Kidney (tissue), 13 donors: ENCODE measurements at regions not wholly inside any gene's neighbourhood (a gene's known extent, or its start where the extent isn't known, plus 50 kb on each side); places are given as distances from the start of the nearest gene placed in this dataset.

Experiments used
- DNase-seq, 5 donors: peaks; one replicate each; pipeline ENCODE4 v3.0.0-alpha.2; 2013 to 2020
- FAIRE-seq: peaks from 2 replicates; lab custom pipeline; 2012; peaks lifted over from hg19 to GRCh38; lab: Jason Lieb, UNC
- H3K27ac ChIP-seq, 2 donors: one replicate each; pipeline ENCODE4 v1.7.0; 2013; ENCODE audit warnings: low read depth in 2 of 2, low read length in 2 of 2, inconsistent platforms in 1 of 2
- H3K27me3 ChIP-seq: one replicate; pipeline ENCODE4 v1.7.1; 2013; ENCODE audit warnings: low read length, inconsistent platforms; ENCODE audit not compliant: control insufficient read depth, insufficient read depth
- H3K36me3 ChIP-seq, 3 donors: one replicate each; pipeline versions ENCODE4 v1.7.0 to v1.7.1; 2013; ENCODE audit warnings: low read length in 3 of 3, control low read depth in 1 of 3, inconsistent platforms in 1 of 3; ENCODE audit not compliant: insufficient read depth in 3 of 3, control insufficient read depth in 2 of 3
- H3K4me1 ChIP-seq, 3 donors: one replicate each; pipeline versions ENCODE4 v1.7.0 to v1.7.1; 2013; ENCODE audit warnings: low read length in 3 of 3, inconsistent platforms in 1 of 3, low read depth in 1 of 3; ENCODE audit not compliant: control insufficient read depth in 2 of 3, insufficient read depth in 2 of 3
- H3K4me3 ChIP-seq, 3 donors: one replicate each; pipeline versions ENCODE4 v1.7.0 to v1.8.1; 2013; ENCODE audit warnings: low read length in 3 of 3, control low read depth in 1 of 3, inconsistent platforms in 1 of 3
- H3K9ac ChIP-seq, 3 donors: one replicate each; pipeline versions ENCODE4 v1.7.0 to v1.7.1; 2013; ENCODE audit warnings: low read length in 3 of 3, control low read depth in 1 of 3, inconsistent platforms in 1 of 3
- H3K9me3 ChIP-seq, 3 donors: one replicate each; pipeline versions ENCODE4 v1.7.0 to v1.7.1; 2013; ENCODE audit warnings: low read length in 3 of 3, control low read depth in 1 of 3, inconsistent platforms in 1 of 3; ENCODE audit not compliant: control insufficient read depth in 2 of 3, insufficient read depth in 1 of 3
- intact Hi-C: fragments of 100-400 bp; cut with DNase I; formaldehyde crosslinking; loops from one replicate; pipeline ENCODE4 v1.11.1; 2022
- TF ChIP-seq, protein P1 (sequence below): IDR thresholded peaks from 3 replicates; pipeline ENCODE4 v1.5.1; 2012; ENCODE audit warnings: mild to moderate bottlenecking, moderate library complexity, borderline replicate concordance; ENCODE audit not compliant: insufficient read depth; ENCODE audit errors: extremely low read depth
- donor health status: control.
- donor health status: control.
- donor health status: control.
- donor health status: control.
- donor health status: control.
- donor health status: DM: yes; HTN: yes; CAD: no.
- donor health status: Normal renal cell carcinoma (clear cell type).

DNA sequence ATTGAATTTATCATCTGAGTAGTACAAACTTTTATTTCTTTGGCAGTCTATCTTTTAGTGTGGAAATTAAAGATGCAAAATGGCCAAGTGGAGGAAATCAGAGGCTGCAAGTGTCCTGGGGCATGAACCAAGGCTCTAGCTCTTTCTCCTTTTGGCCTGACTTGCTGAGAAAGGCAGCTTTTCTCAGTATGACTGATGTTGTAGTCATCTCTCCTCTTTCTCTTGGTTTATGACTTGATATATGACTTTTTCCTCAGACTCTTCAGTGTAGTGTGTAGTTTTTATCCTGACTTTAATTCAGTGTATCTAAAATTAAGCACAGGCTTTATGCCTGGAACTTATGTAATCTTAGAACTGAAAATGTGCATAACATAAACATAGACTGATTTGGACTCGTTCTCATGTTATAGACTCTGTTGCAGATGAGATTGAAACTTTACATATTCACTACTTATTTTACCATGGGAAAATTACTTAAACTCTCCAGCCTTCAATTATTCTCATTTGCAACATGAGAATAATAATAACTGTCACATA, 65.7 kb downstream of the SLITRK5 start:
- Histone ChIP-seq H3K27me3 (no peaks in the 10 kb centered on the region), H3K9me3 (no peaks in the 10 kb centered on the region), H3K9ac (no peak overlapping the region), H3K27ac (no peak overlapping the region), H3K4me1 (no peaks in the 10 kb centered on the region), H3K4me3 (no peak overlapping the region), H3K36me3 (no peaks in the 10 kb centered on the region)
- intact Hi-C loops, result no loop called here
- DNase-seq, result no peak
- FAIRE-seq, result no peak
- TF ChIP-seq, protein P1, sequence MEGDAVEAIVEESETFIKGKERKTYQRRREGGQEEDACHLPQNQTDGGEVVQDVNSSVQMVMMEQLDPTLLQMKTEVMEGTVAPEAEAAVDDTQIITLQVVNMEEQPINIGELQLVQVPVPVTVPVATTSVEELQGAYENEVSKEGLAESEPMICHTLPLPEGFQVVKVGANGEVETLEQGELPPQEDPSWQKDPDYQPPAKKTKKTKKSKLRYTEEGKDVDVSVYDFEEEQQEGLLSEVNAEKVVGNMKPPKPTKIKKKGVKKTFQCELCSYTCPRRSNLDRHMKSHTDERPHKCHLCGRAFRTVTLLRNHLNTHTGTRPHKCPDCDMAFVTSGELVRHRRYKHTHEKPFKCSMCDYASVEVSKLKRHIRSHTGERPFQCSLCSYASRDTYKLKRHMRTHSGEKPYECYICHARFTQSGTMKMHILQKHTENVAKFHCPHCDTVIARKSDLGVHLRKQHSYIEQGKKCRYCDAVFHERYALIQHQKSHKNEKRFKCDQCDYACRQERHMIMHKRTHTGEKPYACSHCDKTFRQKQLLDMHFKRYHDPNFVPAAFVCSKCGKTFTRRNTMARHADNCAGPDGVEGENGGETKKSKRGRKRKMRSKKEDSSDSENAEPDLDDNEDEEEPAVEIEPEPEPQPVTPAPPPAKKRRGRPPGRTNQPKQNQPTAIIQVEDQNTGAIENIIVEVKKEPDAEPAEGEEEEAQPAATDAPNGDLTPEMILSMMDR, result no peak

DNA sequence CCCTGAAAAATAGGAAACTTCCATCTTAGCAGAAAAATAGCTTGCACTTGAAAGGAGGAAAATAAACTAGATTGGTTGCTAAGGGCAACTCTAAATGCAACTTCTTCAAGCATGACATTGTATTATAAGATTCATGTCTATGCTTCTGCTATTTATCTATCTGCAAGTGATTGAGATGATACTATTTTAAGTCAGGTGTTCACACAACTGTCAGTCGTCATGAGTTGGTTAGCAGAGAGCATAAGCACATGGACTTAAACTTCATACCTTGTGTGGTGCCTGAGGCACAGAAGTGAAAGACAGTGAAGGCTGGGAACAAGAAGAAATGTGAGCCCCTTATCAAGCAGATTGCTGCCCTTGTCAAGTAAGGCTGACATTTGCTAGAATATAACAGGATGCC, 82.9 kb downstream of the SLITRK5 start:
- intact Hi-C loops, result no loop called here
- Histone ChIP-seq H3K4me3 (no peak overlapping the region), H3K27ac (no peak overlapping the region), H3K4me1 (no peaks in the 10 kb centered on the region), H3K9ac (no peak overlapping the region), H3K9me3 (no peaks in the 10 kb centered on the region), H3K36me3 (no peaks in the 10 kb centered on the region), H3K27me3 (no peaks in the 10 kb centered on the region)
- DNase-seq (no peak), FAIRE-seq (no peak)
- TF ChIP-seq, protein P1, result no peak

GRCh38 chr13:87769445-87769844, 98.3 kb downstream of the SLITRK5 start:
- no peak for DNase-seq
- intact Hi-C loops, result no loop called here
- Histone ChIP-seq H3K27ac (no peak overlapping the region), H3K9ac (no peak overlapping the region), H3K27me3 (no peaks in the 10 kb centered on the region), H3K4me3 (no peak overlapping the region), H3K36me3 (no peaks in the 10 kb centered on the region), H3K9me3 (no peaks in the 10 kb centered on the region), H3K4me1 (no peaks in the 10 kb centered on the region)
- TF ChIP-seq, protein P1, result no peak
- FAIRE-seq, result no peak

DNA sequence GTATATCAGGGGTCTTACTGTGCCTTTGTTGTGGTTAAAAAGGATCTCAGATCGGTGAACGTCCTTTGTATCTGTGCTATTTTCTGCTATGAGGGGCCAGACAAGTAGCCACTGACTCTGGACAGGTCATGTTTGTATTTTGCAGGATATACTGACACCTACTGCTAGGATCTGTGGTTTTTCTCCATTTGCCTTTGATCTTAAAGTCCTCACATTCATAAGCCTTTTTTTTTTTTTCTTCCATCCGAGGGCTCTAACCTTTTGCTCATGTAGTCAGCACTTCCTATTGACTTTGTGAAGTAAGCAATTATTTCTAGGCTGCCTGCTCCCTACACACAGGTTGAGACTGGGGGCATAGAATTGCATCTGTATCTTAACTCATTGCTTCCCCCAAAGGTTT, 106.2 kb downstream of the SLITRK5 start:
- TF ChIP-seq, protein P1, result no peak
- Histone ChIP-seq H3K4me1 (no peaks in the 10 kb centered on the region), H3K9ac (no peak overlapping the region), H3K9me3 (no peaks in the 10 kb centered on the region), H3K27ac (no peak overlapping the region), H3K27me3 (no peaks in the 10 kb centered on the region), H3K36me3 (no peaks in the 10 kb centered on the region), H3K4me3 (no peak overlapping the region)
- DNase-seq, result no peak
- FAIRE-seq, result no peak
- intact Hi-C loops, result no loop called here
